ENCODE measurements at regions not wholly inside any gene's neighbourhood (a gene's known extent, or its start where the extent isn't known, plus 50 kb on each side); places are given as distances from the start of the nearest gene placed in this dataset.

GRCh38 chr4:104642521-104642920 is 147.8 kb upstream of the CXXC4 start:
- H3K4me2 ChIP-seq (replicated peaks; ENCODE audit: extremely low read depth, low read length, poor library complexity, severe bottlenecking), result no peak overlapping the region
- TF ChIP-seq CTCF (IDR thresholded peaks at IDR 0.05), result no peak
- no peaks in the 10 kb centered on the region for H3K4me1 Mint-ChIP-seq
- H2AFZ ChIP-seq (ENCODE audit: insufficient read depth, low read depth, low read length, poor library complexity, severe bottlenecking), result no peak overlapping the region
- no peak overlapping the region for H3K27ac ChIP-seq (ENCODE audit: low read depth in 1 of 2, low read length in 2 of 2)
- H3K9me3 ChIP-seq (replicated peaks in 1 of 2; ENCODE audit: control insufficient read depth in 1 of 2, insufficient read depth in 1 of 2, low read length in 2 of 2), result no peaks in the 10 kb centered on the region
- no peak overlapping the region for H3K9ac ChIP-seq (ENCODE audit: insufficient read depth, low read length, poor library complexity, severe bottlenecking)
- H3K4me1 ChIP-seq (ENCODE audit: control insufficient read depth in 1 of 2, insufficient read depth in 2 of 2, low read length in 2 of 2), result no peaks in the 10 kb centered on the region
- no peaks in the 10 kb centered on the region for H3K36me3 ChIP-seq (replicated peaks in 1 of 2; ENCODE audit: control insufficient read depth in 1 of 2, insufficient read depth in 2 of 2, low read length in 2 of 2)
- H3K4me3 Mint-ChIP-seq, result no peak overlapping the region
- no peak overlapping the region for H3K4me3 ChIP-seq (replicated peaks in 1 of 3; ENCODE audit: low read depth in 2 of 3, low read length in 3 of 3)
- no peaks in the 10 kb centered on the region for H4K20me1 ChIP-seq (ENCODE audit: insufficient read depth, low read length)
- H3K79me2 ChIP-seq (ENCODE audit: insufficient read depth, low read length), result no peaks in the 10 kb centered on the region
- 75% methylated on average over 2 of the region's 3 CpGs for WGBS (ENCODE audit: insufficient coverage)
- no peaks in the 10 kb centered on the region for H3K36me3 Mint-ChIP-seq
- H3K27me3 ChIP-seq (ENCODE audit: control insufficient read depth in 2 of 2, insufficient read depth in 2 of 2, low read length in 2 of 2), result no peaks in the 10 kb centered on the region
- H3K9me3 Mint-ChIP-seq, result peaks cover 0 to 3% (median 0%) of the 10 kb centered on the region in 7 donors
- no peak overlapping the region for H3K27ac Mint-ChIP-seq
- peaks cover 0 to 2% (median 2%) of the 10 kb centered on the region in 3 donors for H3K27me3 Mint-ChIP-seq (ENCODE audit: low read depth in 3 of 3)
- intact Hi-C loops (cut with micrococcal nuclease), result no loop called here
- DNase-seq, result no peak

- Histone ChIP-seq H3K79me2 (ENCODE audit: insufficient read depth, low read length) (no peaks in the 10 kb centered on the region), H3K4me1 (ENCODE audit: control insufficient read depth in 1 of 2, insufficient read depth in 2 of 2, low read length in 2 of 2) (no peaks in the 10 kb centered on the region), H4K20me1 (ENCODE audit: insufficient read depth, low read length) (no peaks in the 10 kb centered on the region), H3K27me3 (ENCODE audit: control insufficient read depth in 2 of 2, insufficient read depth in 2 of 2, low read length in 2 of 2) (no peaks in the 10 kb centered on the region), H3K27ac (ENCODE audit: low read depth in 1 of 2, low read length in 2 of 2) (no peak overlapping the region), H3K9ac (ENCODE audit: insufficient read depth, low read length, poor library complexity, severe bottlenecking) (no peak overlapping the region), H3K4me2 (replicated peaks; ENCODE audit: extremely low read depth, low read length, poor library complexity, severe bottlenecking) (no peak overlapping the region), H3K4me3 (replicated peaks in 1 of 3; ENCODE audit: low read depth in 2 of 3, low read length in 3 of 3) (no peak overlapping the region), H2AFZ (ENCODE audit: insufficient read depth, low read depth, low read length, poor library complexity, severe bottlenecking) (no peak overlapping the region), H3K36me3 (replicated peaks in 1 of 2; ENCODE audit: control insufficient read depth in 1 of 2, insufficient read depth in 2 of 2, low read length in 2 of 2) (no peaks in the 10 kb centered on the region), H3K9me3 (replicated peaks in 1 of 2; ENCODE audit: control insufficient read depth in 1 of 2, insufficient read depth in 1 of 2, low read length in 2 of 2) (no peaks in the 10 kb centered on the region)
- Mint-ChIP-seq H3K4me3 (no peak overlapping the region), H3K27ac (no peak overlapping the region), H3K4me1 (no peaks in the 10 kb centered on the region), H3K36me3 (no peaks in the 10 kb centered on the region), H3K27me3 (ENCODE audit: low read depth in 3 of 3) (peaks cover 1 to 4% (median 2%) of the 10 kb centered on the region in 3 donors), H3K9me3 (peaks cover 0 to 6% (median 0%) of the 10 kb centered on the region in 7 donors)
- no peak for TF ChIP-seq CTCF (IDR thresholded peaks at IDR 0.05)
- no CpG with 5 or more reads among the region's 3 CpGs for WGBS (ENCODE audit: insufficient coverage)
- DNase-seq, result no peak
- intact Hi-C loops (cut with micrococcal nuclease), result no loop called here
These were observed 149.1 kb upstream of the CXXC4 start for GRCh38 chr4:104643805-104644204.
